ENCODE measurements at regions not wholly inside any gene's neighbourhood (a gene's known extent, or its start where the extent isn't known, plus 50 kb on each side); places are given as distances from the start of the nearest gene placed in this dataset.

- no peak for DNase-seq (ENCODE audit: low read depth in 2 of 2)
Measured at GRCh38 chrX:97666890-97667289, 783.2 kb downstream of the RPA4 start.

GRCh38 chrX:97668126-97668525 lies 784.4 kb downstream of the RPA4 start:
- no peak for DNase-seq (ENCODE audit: low read depth in 2 of 2)

- DNase-seq (ENCODE audit: low read depth in 2 of 2): no peak
Measured at GRCh38 chrX:97672138-97672537, 788.4 kb downstream of the RPA4 start.

- DNase-seq (ENCODE audit: low read depth in 2 of 2): no peak
Measured at GRCh38 chrX:97672608-97673007, 788.9 kb downstream of the RPA4 start.

- DNase-seq (ENCODE audit: low read depth in 2 of 2): no peak
Measured at GRCh38 chrX:97673135-97673534, 789.4 kb downstream of the RPA4 start.

- DNase-seq (ENCODE audit: low read depth in 2 of 2): no peak
Measured at GRCh38 chrX:97682991-97683840, 799.5 kb downstream of the RPA4 start.

GRCh38 chrX:97685753-97686152 lies 802.0 kb downstream of the RPA4 start:
- DNase-seq (ENCODE audit: low read depth in 2 of 2): no peak

GRCh38 chrX:97691901-97692455 lies 808.3 kb downstream of the RPA4 start:
- DNase-seq (ENCODE audit: low read depth in 2 of 2): no peak

GRCh38 chrX:97692575-97692974 lies 808.9 kb downstream of the RPA4 start:
- DNase-seq (ENCODE audit: low read depth in 2 of 2): no peak

GRCh38 chrX:97700547-97700946 lies 816.8 kb downstream of the RPA4 start:
- DNase-seq (ENCODE audit: low read depth in 2 of 2): no peak

GRCh38 chrX:97704474-97704873 lies 820.8 kb downstream of the RPA4 start:
- DNase-seq (ENCODE audit: low read depth in 2 of 2): no peak

- no peak for DNase-seq (ENCODE audit: low read depth in 2 of 2)
Measured at GRCh38 chrX:97704881-97705280, 821.2 kb downstream of the RPA4 start.

- no peak for DNase-seq (ENCODE audit: low read depth in 2 of 2)
Measured at GRCh38 chrX:97705936-97706335, 822.2 kb downstream of the RPA4 start.

GRCh38 chrX:97714072-97714471 lies 830.4 kb downstream of the RPA4 start:
- no peak for DNase-seq (ENCODE audit: low read depth in 2 of 2)

GRCh38 chrX:97728215-97728614 lies 844.5 kb downstream of the RPA4 start:
- no peak for DNase-seq (ENCODE audit: low read depth in 2 of 2)

- DNase-seq (ENCODE audit: low read depth in 2 of 2): no peak
Measured at GRCh38 chrX:97740044-97740443, 856.3 kb downstream of the RPA4 start.

- DNase-seq (ENCODE audit: low read depth in 2 of 2): no peak
Measured at GRCh38 chrX:97740886-97741285, 857.2 kb downstream of the RPA4 start.

- DNase-seq (ENCODE audit: low read depth in 2 of 2): peak in 1 of 2 donors; percentile 0
Measured at GRCh38 chrX:97743014-97743413, 859.3 kb downstream of the RPA4 start.

- no peak for DNase-seq (ENCODE audit: low read depth in 2 of 2)
Measured at GRCh38 chrX:97747346-97747745, 863.6 kb downstream of the RPA4 start.

- no peak for DNase-seq (ENCODE audit: low read depth in 2 of 2)
Measured at GRCh38 chrX:97751016-97751415, 867.3 kb downstream of the RPA4 start.

- DNase-seq (ENCODE audit: low read depth in 2 of 2): no peak
Measured at GRCh38 chrX:97751735-97752134, 868.0 kb downstream of the RPA4 start.

GRCh38 chrX:97756879-97757278 lies 873.2 kb downstream of the RPA4 start:
- no peak for DNase-seq (ENCODE audit: low read depth in 2 of 2)

- no peak for DNase-seq (ENCODE audit: low read depth in 2 of 2)
Measured at GRCh38 chrX:97763391-97763790, 879.7 kb downstream of the RPA4 start.

- no peak for DNase-seq (ENCODE audit: low read depth in 2 of 2)
Measured at GRCh38 chrX:97763981-97764380, 880.3 kb downstream of the RPA4 start.
